Uterus (tissue), 3 donors: ENCODE measurements at regions not wholly inside any gene's neighbourhood (a gene's known extent, or its start where the extent isn't known, plus 50 kb on each side); places are given as distances from the start of the nearest gene placed in this dataset.

Experiments used
- DNase-seq, 2 donors: peaks; one replicate each; pipeline ENCODE4 v3.0.0-alpha.2; 2019 to 2020
- H3K27ac ChIP-seq, 2 donors: fragments of 200-600 bp; sonication (generic); 1 replicate in 1 of 2; 2 replicates in 1 of 2; pipeline ENCODE4 v1.5.1; 2016 to 2018
- H3K27me3 ChIP-seq, 2 donors: fragments of 200-600 bp; sonication (generic); one replicate each; pipeline ENCODE4 v1.5.1; 2018 to 2019; ENCODE audit warnings: control low read depth in 1 of 2
- H3K36me3 ChIP-seq, 2 donors: fragments of 200-600 bp; sonication (generic); one replicate each; pipeline ENCODE4 v1.5.1; 2019; ENCODE audit warnings: control low read depth in 1 of 2
- H3K4me1 ChIP-seq, 2 donors: fragments of 200-600 bp; sonication (generic); one replicate each; pipeline ENCODE4 v1.5.1; 2018 to 2019; ENCODE audit warnings: control low read depth in 1 of 2
- H3K4me3 ChIP-seq, 2 donors: fragments of 200-600 bp; sonication (generic); 1 replicate in 1 of 2; 2 replicates in 1 of 2; pipeline ENCODE4 v1.5.1; 2018 to 2019; ENCODE audit warnings: mild to moderate bottlenecking in 1 of 2
- H3K9me3 ChIP-seq, 2 donors: fragments of 200-600 bp; sonication (generic); one replicate each; pipeline ENCODE4 v1.5.1; 2019; ENCODE audit warnings: control low read depth in 1 of 2
- CTCF ChIP-seq, 4 experiments: fragments of 200-600 bp in 2 of 4; fragments of 450-650 bp in 2 of 4; sonication (generic) in 2 of 4; IDR thresholded peaks; one replicate each; pipeline ENCODE4 v1.5.1; 2016 to 2019; ENCODE audit warnings: antibody characterized with exemption in 4 of 4, mild to moderate bottlenecking in 2 of 4, moderate library complexity in 1 of 4
- POLR2A ChIP-seq, 2 donors: fragments of 450-650 bp; IDR thresholded peaks; one replicate each; pipeline ENCODE4 v1.6.1; 2016; ENCODE audit warnings: antibody characterized with exemption in 2 of 2, mild to moderate bottlenecking in 1 of 2, moderate library complexity in 1 of 2
- intact Hi-C: fragments of 100-400 bp; cut with DNase I; formaldehyde crosslinking; loops from one replicate; pipeline ENCODE4 v1.15.1; 2023; ENCODE audit warnings: low total_unique reads
- donor health status: DM: yes; HTN: yes; CAD: no.

GRCh38 chr10:31648966-31649365 lies 279.7 kb downstream of the ARHGAP12 start:
- no peaks in the 10 kb centered on the region for H3K9me3 ChIP-seq
- H3K4me3 ChIP-seq, result no peak overlapping the region
- H3K36me3 ChIP-seq, result no peaks in the 10 kb centered on the region
- no peaks in the 10 kb centered on the region for H3K27me3 ChIP-seq
- intact Hi-C loops, result no loop called here
- H3K27ac ChIP-seq, result peak overlapping the region; percentile 86 to 89
- no peaks in the 10 kb centered on the region for H3K4me1 ChIP-seq
- DNase-seq, result no peak
- TF ChIP-seq CTCF (IDR thresholded peaks at IDR 0.05) (no peak), POLR2A (IDR thresholded peaks at IDR 0.05) (no peak)

GRCh38 chr10:31647861-31648260 lies 280.8 kb downstream of the ARHGAP12 start:
- Histone ChIP-seq H3K4me3 (no peak overlapping the region), H3K27me3 (no peaks in the 10 kb centered on the region), H3K4me1 (no peaks in the 10 kb centered on the region), H3K9me3 (no peaks in the 10 kb centered on the region), H3K36me3 (no peaks in the 10 kb centered on the region), H3K27ac (no peak overlapping the region)
- intact Hi-C loops, result no loop called here
- TF ChIP-seq CTCF (IDR thresholded peaks at IDR 0.05) (no peak), POLR2A (IDR thresholded peaks at IDR 0.05) (no peak)
- no peak for DNase-seq

GRCh38 chr10:31646519-31646918 lies 282.1 kb downstream of the ARHGAP12 start:
- intact Hi-C loops, result no loop called here
- H3K27ac ChIP-seq, result no peak overlapping the region
- H3K4me3 ChIP-seq, result no peak overlapping the region
- no peaks in the 10 kb centered on the region for H3K4me1 ChIP-seq
- no peaks in the 10 kb centered on the region for H3K9me3 ChIP-seq
- H3K36me3 ChIP-seq, result no peaks in the 10 kb centered on the region
- TF ChIP-seq POLR2A (IDR thresholded peaks at IDR 0.05), result no peak
- no peak for DNase-seq
- no peaks in the 10 kb centered on the region for H3K27me3 ChIP-seq

- Histone ChIP-seq H3K36me3 (no peaks in the 10 kb centered on the region), H3K27me3 (no peaks in the 10 kb centered on the region), H3K4me3 (no peak overlapping the region), H3K4me1 (no peaks in the 10 kb centered on the region), H3K27ac (peak overlapping the region in 1 of 2 donors; percentile 18), H3K9me3 (no peaks in the 10 kb centered on the region)
- intact Hi-C loops, result no loop called here
- no peak for DNase-seq
- no peak for TF ChIP-seq POLR2A (IDR thresholded peaks at IDR 0.05)
- TF ChIP-seq CTCF (IDR thresholded peaks at IDR 0.05), result no peak
Measured at GRCh38 chr10:31645786-31646185, 282.8 kb downstream of the ARHGAP12 start.

GRCh38 chr10:31644931-31645633 lies 283.5 kb downstream of the ARHGAP12 start:
- H3K4me3 ChIP-seq, result no peak overlapping the region
- TF ChIP-seq POLR2A (IDR thresholded peaks at IDR 0.05) (no peak), CTCF (IDR thresholded peaks at IDR 0.05) (no peak)
- H3K9me3 ChIP-seq, result no peaks in the 10 kb centered on the region
- H3K27me3 ChIP-seq, result no peaks in the 10 kb centered on the region
- no peaks in the 10 kb centered on the region for H3K36me3 ChIP-seq
- H3K4me1 ChIP-seq, result no peaks in the 10 kb centered on the region
- intact Hi-C loops, result no loop called here
- peak overlapping the region in 1 of 2 donors; percentile 18 for H3K27ac ChIP-seq
- no peak for DNase-seq

GRCh38 chr10:31642281-31642680 lies 286.4 kb downstream of the ARHGAP12 start:
- Histone ChIP-seq H3K4me1 (no peaks in the 10 kb centered on the region), H3K27ac (no peak overlapping the region), H3K4me3 (no peak overlapping the region), H3K9me3 (no peaks in the 10 kb centered on the region), H3K27me3 (no peaks in the 10 kb centered on the region), H3K36me3 (no peaks in the 10 kb centered on the region)
- no peak for DNase-seq
- intact Hi-C loops, result no loop called here
- no peak for TF ChIP-seq CTCF (IDR thresholded peaks at IDR 0.05)
- no peak for TF ChIP-seq POLR2A (IDR thresholded peaks at IDR 0.05)
